Endothelial cell of hepatic sinusoid (primary cell): ENCODE measurements at regions not wholly inside any gene's neighbourhood (a gene's known extent, or its start where the extent isn't known, plus 50 kb on each side); places are given as distances from the start of the nearest gene placed in this dataset.

Experiments used
- in situ Hi-C: cut with HindIII; loops from 2 replicates; pipeline ENCODE4 v1.10.0; 2017; ENCODE audit warnings: low sequenced_read_pairs

GRCh38 chr12:124391340-124392261, 96.7 kb downstream of the RFLNA start:
- in situ Hi-C loops, result no loop called here

GRCh38 chr12:124390442-124391097, 95.7 kb downstream of the RFLNA start:
- in situ Hi-C loops, result no loop called here

DNA sequence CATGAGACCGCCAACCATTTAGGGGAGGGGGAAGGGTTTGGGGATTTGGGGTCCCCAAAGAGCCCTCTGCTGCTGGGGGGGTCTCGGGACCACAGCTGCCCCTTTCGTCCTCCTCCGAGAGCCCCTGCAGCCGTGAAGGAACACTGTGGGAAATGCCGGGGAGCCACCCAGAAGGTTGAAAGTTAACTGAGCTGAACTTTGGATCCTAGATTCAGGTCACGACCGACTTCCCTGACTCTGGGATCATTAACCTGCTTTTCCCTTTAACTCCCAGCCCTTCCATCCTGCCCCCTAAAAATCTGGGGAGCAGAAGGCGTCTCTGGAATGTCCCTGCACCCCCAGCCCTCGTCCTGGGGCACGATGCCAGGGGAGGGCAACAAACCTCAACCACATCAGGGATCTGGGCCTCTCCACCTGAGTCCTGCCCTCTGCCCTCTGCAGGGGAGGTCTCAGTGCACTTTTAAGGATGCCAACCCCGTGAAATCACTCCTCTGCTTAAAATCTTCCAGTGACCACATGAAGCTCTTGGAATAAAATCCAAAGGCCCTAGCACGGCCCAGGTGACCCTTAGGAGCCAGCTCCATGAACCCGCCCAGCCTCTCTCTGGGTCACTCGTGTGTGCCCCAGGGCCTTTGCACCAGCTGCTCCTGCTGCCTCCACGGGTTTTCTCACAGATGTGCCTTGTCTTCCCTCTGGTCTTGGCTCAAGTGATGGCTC, 95.0 kb downstream of the RFLNA start:
- in situ Hi-C loops, result no loop called here

DNA sequence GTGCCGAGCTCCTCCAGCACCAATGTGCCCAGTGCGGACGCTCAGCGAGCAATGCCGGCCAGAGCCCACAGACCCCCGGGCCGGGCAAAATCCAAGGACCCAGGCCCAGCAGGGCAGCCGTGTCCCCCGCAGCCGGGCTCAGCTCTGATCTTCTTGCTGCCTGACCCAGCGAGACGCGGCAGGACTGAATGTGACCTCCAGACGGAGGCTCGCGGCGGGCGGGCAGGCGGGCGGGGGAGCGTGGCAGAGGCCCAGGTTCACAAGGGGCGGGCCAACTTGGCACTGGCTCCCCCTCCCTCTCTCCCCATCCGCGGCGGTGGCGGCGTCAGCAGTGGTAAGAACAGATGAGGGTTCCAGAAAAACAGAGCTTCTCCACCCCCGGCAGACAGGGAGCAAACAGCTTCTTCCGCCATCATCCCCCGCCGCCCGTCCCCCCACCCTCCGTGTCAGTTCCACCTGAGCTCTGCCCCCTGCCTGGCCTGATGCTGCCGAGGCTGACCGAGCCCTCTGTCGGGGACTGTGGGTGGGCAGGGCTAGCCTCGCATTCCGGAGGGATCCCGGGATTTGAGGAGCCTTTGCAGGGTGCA, 94.3 kb downstream of the RFLNA start:
- in situ Hi-C loops, result no loop called here

- in situ Hi-C loops, result no loop called here
These were observed 93.8 kb downstream of the RFLNA start for GRCh38 chr12:124388679-124389137.

- in situ Hi-C loops, result no loop called here
These were observed 93.3 kb downstream of the RFLNA start for GRCh38 chr12:124388038-124388671.

DNA sequence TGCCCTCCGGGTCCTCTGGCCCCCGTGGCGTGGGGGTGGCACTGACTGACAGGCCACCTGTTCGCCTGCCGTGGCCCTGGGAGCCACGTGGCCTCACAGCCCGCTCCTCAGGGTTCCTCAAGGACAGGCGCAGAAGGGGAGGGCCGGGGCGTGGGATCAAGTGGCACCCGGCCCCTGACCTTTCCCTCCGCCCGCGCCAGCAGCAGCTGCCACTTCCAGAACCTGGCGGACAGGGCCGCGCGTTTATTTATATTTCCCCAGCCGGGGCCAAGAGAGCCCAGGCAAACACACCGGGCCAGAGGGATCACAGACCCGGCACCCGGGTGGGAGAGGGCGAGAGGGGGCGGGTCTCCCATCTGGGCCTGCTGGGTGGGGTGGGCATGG, 92.6 kb downstream of the RFLNA start:
- in situ Hi-C loops, result no loop called here

GRCh38 chr12:124386661-124387527, 92.0 kb downstream of the RFLNA start:
- in situ Hi-C loops, result no loop called here

DNA sequence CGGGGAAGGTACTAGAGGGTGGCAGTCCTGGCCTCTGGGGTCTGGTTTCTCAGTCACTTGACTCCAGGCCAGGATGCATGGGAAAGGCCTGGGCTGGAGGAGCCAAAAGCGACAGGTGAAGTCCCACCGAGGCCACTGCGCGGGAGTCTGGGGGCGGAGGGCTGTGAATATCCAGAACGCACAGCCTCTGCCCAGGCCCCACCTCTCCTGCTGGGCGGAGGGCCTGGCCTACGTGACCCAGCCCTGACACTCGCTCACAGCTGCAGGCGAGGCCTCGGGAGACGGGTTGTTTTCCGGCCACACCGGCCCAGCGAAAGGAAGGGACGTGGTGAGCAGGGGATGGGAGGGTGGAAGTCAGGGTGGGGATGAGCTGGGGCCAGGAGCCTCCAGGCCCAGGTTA, 91.2 kb downstream of the RFLNA start:
- in situ Hi-C loops, result no loop called here

DNA sequence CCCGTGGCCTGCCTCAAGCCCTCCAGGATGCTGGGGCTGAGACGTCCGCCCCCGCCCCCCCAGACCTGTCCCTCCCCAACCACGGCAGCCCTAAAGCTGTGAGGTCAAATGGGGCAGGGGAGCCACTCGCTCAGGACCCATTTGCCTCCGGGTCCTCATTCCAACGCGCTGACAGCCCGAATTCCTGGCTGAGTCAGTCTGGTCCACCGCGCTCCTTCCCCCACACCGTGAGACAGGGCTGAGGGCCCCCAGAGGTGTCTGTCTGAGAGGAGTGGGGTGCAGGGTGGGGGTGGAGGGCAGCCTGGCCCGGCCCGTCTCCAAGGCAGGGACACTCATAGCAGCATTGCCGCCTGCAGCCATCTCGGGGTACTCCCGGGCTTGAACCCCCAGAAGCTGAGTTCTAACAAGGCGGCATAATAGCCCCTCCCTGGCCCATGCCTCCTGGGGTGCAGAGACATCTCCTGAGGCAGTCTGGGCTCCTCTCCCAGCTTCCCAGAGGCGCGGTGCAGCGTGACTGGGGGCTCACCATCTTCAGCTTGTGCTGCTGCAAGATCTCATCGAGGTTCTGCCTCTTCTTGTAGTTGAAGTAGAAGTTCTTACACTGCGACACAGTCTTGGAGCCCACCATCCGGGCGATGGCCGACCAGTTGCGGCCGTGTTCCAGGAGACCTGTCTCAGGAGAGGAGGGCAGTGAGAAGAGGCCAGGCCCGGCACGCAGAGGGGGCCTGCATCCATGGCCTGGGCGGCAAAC, 90.5 kb downstream of the RFLNA start:
- in situ Hi-C loops, result no loop called here

DNA sequence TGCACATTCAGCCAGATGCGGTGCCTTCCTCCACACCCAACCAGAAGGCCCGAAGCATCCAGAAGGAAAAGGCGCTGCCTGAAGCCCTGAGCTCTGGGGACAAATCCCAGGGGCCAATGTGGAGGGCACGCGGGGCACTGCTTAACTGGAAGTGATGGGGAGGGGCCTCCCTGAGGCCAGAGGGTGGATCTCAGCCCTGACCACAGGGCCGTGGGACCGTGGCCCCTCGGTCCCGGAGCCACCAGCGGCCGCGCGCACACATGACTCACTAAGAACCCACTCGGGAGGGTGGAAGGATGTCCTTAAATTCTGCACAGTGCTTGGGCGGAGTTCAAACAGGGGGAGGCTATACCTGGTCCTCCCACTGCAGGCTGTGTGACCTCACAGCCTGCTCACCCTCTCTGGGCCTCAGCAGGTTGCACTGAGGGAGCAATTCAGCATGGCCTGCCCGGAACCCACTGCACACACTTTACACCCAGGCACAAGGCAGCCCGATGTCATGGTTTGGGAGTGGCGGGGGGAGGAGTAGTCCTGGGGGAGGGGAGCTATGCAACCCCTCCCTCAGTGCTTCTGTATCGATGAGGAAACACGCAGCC, 89.5 kb downstream of the RFLNA start:
- in situ Hi-C loops, result no loop called here

DNA sequence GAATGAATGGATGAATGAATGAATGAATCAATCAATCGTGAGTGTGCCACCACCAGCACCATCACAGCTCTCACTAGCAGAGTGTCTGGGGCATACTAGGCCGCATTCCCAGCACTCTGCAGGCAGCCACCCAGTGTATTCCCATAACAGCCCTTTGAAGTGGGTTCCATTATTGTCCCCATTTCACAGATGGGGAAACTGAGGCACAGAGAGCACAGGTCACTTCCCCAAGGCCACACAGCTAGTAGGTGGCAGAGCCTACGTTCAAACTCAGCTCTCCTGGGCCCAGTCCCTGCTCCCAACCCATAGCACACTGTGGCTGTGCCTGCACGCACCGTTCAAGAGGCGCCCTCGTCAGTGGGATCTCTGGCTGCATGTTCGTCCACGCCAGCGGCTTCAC, 88.1 kb downstream of the RFLNA start:
- in situ Hi-C loops, result no loop called here

DNA sequence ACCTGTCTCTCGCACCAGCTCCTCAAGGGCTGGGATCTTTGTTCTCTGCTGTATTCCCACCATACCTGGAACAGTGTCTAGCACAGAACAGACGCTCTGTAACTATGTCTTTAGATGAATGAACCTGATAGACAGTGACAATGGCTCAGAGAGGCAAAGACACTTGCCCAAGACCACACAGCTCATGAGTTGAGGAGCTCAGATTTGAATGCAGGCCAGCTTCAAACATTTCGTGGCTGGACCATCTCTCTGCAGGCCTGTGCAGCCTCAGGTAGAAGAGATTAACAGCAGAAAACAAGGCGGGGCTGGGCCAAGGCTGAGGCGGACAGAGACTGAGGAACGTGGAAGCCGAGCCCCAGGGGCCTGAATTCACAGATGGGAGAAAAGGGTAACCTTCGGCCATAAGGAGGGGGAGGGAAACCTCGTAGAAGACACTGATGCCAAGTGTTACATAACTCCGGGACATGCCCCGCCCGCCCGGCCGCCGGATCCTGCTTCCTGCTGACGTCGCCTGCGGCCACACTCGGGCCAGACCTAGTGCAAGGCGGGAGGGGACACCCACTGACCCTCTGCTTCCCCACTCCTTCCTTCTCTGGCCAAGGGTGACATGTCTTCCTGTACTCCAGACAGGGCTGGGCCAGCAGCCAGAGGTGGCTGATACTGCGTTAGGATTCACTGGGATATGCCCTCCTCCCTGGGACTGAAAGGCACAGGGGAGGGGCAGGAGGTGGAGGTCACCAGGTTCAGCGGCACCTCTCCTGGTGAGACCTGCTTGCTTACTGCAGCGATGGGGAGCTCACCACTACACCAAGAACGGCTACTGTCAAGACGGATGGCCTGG, 86.8 kb downstream of the RFLNA start:
- in situ Hi-C loops, result no loop called here

DNA sequence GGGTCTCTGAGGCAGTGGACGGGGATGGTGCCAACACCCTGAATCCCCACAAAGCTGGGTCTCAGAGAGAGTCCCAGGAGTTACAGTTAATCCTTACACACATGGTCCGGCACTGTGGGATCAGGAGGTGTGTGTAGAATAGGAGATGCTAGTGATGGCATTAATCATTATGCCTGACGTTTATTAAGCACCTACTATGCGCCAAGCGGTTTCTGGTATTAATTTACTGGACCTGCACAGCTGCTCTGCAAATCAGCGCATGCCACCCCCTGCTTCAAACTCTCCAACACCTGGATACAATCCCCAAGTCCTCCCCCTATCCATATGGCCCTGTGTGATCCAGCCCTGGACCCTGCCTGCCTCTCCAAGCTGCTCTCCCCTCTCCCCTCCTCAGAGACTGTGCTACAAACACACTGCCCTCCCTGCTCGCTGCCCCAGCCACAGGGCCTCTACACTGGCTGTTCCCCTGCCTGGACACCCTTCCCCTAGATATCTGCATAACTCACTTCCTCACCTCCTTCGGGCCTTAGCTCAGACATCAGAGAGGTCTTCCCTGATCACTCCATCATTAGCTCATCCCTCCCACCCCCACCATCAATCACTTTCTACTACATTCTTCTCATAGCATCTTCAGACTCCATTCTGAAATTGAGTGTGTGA, 86.0 kb downstream of the RFLNA start:
- in situ Hi-C loops, result no loop called here

GRCh38 chr12:124379938-124380754, 85.3 kb downstream of the RFLNA start:
- in situ Hi-C loops, result no loop called here

DNA sequence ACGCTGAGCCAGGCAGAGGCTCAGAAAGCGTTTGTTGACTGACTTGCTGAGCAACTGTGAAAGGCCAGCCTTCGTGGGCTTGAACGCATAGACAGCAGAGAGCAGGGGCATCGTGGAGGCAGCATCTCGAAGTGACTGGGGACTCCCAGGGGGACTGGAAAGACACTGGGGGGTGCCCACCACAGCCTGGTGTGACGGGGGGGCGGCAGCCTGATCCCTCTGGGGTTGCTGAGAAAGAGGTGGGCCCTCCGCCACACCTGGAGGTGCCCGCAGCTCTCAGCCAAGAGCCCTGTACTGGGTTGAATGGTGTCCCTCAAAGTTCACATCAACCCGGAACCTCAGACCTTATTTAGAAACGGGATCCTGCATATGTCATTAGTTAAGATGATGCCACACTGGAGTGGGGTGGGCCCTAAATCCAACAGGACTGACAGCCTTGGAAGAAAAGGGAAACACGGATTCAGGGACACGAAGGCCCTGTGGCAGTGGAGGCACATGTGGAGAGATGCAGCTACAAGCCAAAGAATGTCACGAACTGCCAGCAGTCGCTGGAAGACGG, 84.6 kb downstream of the RFLNA start:
- in situ Hi-C loops, result no loop called here
